ENCODE measurements at regions not wholly inside any gene's neighbourhood (a gene's known extent, or its start where the extent isn't known, plus 50 kb on each side); places are given as distances from the start of the nearest gene placed in this dataset.

DNA sequence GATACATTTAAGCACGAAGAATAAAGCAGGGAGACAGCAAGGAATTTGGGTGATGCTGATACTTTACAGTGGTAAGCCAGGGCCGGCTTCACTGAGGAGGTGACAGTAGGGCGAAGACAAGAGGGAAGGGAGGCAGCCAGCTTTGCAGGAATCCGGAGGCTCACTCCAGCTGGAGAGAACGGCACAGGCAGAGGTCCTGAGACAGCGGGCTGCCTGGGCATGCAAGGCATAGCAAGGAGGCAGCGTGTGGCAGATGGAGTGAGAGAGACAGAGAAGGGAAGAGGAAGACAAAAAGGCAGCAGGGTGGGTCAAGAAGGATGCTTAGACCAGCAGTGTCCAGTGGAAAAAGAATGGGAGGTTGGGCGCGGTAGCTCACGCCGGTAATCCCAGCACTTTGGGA, 83.2 kb upstream of the WASF3 start:
- peak overlapping the region in 1 of 10 donors; percentile 12 for H3K4me3 Mint-ChIP-seq
- no peaks in the 10 kb centered on the region for H3K36me3 Mint-ChIP-seq
- no peaks in the 10 kb centered on the region for H3K9me3 Mint-ChIP-seq
- no peak overlapping the region for H3K27ac Mint-ChIP-seq
- POLR2A ChIA-PET = no interaction called here
- peaks cover 0 to 3% (median 2%) of the 10 kb centered on the region in 5 donors for H3K27me3 Mint-ChIP-seq
- peaks cover 0 to 19% (median 12%) of the 10 kb centered on the region in 4 donors for H3K4me1 Mint-ChIP-seq
- no peak for DNase-seq
- no peak for ATAC-seq

DNA sequence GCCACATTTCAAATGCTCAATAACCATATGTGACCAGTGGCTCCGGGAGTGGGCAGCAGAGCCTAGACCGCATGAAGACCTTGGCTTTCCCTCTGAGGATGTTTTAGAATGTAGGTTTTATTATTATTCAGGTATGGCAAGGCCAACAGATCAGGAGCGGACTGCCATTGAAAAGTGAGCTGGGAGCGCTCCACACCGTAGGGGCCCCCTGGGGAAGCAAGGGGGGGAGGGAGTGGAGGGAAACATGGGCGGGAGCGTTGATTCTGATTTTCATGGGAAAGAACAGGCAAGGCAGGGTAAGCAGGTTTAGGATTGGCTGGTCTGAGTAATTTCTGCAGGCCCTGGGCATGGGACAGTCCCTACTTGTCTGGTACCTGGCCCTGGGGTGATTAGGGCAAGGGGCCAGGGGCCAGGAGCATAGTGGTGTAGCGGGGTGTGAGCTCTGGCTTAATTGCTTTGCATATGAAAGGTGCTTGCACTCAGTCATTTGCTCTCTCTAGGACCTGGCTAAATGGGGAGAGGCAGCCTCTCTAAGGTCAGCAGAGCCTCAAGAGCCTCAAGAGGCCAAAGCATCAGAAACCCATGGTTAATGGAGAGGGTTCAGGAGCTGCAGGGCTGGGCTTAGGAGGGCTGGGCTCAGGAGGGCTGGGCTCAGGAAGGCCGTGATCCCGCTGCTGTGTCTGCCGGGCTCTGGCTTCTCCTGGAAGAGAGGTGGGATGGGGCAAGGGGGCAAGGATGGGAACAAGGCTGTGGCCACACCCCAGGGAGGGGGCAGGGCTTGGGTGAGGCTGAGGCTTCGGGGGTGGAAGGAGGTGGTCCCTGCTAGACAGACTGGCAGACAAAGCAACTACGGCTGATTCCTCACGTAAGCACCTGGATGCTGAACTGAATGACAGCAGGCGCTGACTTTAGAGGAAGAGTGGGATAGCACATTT, 82.0 kb upstream of the WASF3 start:
- Mint-ChIP-seq H3K27me3 (peaks cover 0 to 3% (median 0%) of the 10 kb centered on the region in 5 donors), H3K4me1 (peaks cover 0 to 19% (median 12%) of the 10 kb centered on the region in 4 donors), H3K36me3 (no peaks in the 10 kb centered on the region), H3K9me3 (no peaks in the 10 kb centered on the region), H3K4me3 (peak overlapping the region in 5 of 10 donors; percentile 14 to 78 (median 73)), H3K27ac (peak overlapping the region in 1 of 10 donors; percentile 83)
- no peak for DNase-seq
- no peak for ATAC-seq
- POLR2A ChIA-PET = interaction anchor here (0.7 kb wide), 1 partner anchor 80 kb away, joined by 5 read pairs; no protein-coding TSS in a partner anchor

DNA sequence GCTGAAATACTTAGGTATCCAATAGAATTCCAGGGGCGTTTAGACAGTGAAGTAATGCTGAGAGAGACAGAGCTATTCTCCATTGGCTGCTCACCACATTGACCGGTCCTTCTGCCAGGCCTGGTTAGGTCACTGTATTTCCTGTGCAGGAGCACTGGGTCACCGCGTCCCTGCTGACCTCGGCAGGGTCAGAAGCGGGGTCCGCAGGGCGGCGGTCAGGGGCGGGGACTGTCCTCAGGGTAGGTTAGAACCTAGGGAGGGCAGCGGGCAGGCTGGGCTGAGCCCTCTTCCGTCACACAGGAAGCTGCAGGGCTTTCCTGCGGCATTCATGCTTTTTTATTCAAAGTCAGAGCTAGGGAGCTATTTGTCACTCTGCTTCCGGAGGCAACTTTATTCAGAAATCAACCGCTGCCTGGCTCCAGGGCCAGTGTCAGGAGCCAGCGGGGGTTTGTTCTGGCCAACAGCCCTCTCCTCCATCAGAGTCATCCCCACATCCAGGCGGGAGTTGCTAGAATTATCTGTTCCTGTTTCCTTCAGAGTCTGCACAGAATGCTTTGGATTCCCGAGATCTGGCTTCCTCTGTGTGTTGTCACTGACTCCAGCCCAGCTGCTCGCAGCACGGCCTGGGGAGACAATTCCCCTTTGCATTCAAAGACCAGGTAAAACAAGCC, 81.2 kb upstream of the WASF3 start:
- peak in 1 of 10 donors; percentile 10 for DNase-seq

DNA sequence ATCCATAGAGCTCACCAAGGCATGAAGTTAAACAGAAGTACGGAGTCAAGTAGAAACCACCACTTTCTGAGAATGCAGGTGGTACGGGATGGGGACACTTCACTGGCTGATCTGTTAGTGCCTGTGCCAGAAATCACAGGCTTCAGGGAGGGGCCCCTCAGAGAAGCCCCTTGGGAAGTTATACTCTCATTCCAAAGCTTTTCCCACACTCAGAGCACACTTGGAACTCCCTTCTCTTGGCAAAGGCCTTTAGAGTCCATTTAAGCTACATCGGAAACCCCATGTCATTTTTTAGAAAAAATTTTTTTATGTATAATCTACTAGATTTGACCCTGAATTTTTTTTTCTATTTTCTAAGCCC, 80.7 kb upstream of the WASF3 start:
- H3K27me3 Mint-ChIP-seq = peaks cover 0 to 3% (median 0%) of the 10 kb centered on the region in 5 donors
- H3K36me3 Mint-ChIP-seq = no peaks in the 10 kb centered on the region
- H3K9me3 Mint-ChIP-seq = no peaks in the 10 kb centered on the region
- ATAC-seq (no peak), DNase-seq (no peak)
- H3K27ac Mint-ChIP-seq = peak overlapping the region in 1 of 10 donors; percentile 21
- peak overlapping the region in 9 of 10 donors; percentile 20 to 78 (median 67) for H3K4me3 Mint-ChIP-seq
- POLR2A ChIA-PET = no interaction called here
- H3K4me1 Mint-ChIP-seq = peaks cover 0 to 19% (median 12%) of the 10 kb centered on the region in 4 donors

More for the DNA sequence above, 81.2 kb upstream of the WASF3 start:
- H3K27ac Mint-ChIP-seq = peak overlapping the region in 2 of 10 donors; percentile 47 to 76
- POLR2A ChIA-PET = no interaction called here
- no peaks in the 10 kb centered on the region for H3K36me3 Mint-ChIP-seq
- ATAC-seq = no peak
- H3K9me3 Mint-ChIP-seq = no peaks in the 10 kb centered on the region
- H3K27me3 Mint-ChIP-seq = peaks cover 0 to 3% (median 0%) of the 10 kb centered on the region in 5 donors
- peak overlapping the region in 9 of 10 donors; percentile 7 to 78 (median 67) for H3K4me3 Mint-ChIP-seq
- peaks cover 0 to 19% (median 12%) of the 10 kb centered on the region in 4 donors for H3K4me1 Mint-ChIP-seq

DNA sequence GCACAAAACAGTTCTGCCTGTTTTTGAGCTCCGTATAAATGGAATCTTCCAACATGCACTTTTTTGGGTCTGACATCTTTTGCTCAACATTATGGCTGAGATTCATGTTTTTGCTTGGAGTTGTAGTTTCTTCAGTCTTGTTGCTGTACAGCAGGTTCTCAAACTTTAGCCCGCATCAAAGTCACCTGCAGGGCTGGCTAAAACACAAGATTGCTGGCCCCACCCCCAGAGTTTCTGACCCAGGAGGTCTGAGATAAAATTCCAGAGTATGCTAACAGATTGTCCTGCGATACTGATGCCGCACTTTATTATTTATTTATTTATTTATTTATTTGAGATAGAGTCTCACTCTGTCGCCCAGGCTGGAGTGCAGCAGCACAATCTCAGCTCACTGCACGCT, 79.8 kb upstream of the WASF3 start:
- no peak for ATAC-seq
- H3K36me3 Mint-ChIP-seq = no peaks in the 10 kb centered on the region
- DNase-seq = no peak
- POLR2A ChIA-PET = no interaction called here
- H3K4me3 Mint-ChIP-seq = no peak overlapping the region
- peaks cover 2 to 24% (median 16%) of the 10 kb centered on the region in 4 donors for H3K4me1 Mint-ChIP-seq
- H3K27me3 Mint-ChIP-seq = peaks cover 0 to 3% (median 0%) of the 10 kb centered on the region in 5 donors
- H3K9me3 Mint-ChIP-seq = no peaks in the 10 kb centered on the region
- H3K27ac Mint-ChIP-seq = no peak overlapping the region

DNA sequence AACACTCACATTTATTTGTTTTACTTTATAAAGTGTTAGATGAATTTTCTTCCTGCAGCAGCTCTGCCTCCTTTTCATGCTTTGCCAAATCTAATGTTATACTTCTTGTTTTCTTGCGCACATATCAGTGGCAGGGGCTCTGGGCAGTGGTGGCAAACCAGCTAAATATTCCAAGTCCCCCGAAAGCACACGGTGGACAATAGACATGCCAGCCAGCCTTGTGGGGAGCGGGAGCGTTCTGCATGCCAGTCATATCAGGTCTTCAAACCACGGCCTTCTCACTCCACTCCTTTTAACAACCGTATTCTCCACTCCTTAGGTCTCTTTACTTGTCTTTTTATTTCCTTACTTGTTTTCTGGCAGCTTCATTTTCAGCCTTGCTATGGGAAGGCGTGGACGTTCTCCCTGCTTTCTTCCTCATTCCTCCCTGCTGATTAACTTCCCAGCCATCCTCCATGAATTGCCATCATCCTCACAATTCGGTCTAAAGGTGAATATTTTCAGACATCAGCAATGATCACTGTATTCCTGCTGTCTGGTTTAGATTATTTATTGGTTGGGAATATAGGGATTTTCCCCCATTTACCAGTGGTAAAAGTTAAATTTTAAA, 77.1 kb upstream of the WASF3 start:
- POLR2A ChIA-PET = no interaction called here

DNA sequence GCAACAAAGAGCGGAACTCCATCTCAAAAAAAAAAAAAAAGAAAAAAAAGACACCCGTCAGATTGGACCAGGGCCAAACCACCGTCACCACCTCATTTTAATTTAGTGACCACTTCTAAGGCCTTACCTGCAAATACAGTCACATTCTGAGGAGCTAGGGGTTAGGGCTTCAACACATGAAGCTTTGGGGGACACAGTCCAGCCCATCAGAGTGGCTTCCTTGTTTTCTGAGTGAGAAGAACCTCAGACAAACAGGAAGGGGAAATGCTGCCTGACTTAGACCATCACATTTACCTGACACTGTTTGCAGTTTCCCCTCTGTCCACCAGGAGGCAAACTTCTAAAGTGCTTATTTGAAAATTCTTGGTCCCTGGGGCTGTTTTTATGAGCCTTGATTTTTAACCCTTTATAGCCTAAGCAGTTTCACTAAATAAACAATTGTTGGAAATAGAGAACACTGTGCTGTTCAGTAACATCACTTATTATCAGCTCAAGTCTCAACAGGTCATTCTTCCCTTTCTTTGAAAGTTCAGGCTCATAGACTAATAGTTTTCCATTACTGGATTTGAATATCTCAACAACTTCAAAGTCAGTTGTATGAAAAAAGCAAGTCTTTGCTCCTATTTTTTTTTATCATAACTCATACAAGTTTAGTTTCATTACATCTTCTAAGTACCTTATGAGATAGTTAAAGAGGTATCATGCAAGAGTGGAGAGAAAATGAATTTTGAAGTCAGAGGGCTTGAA, 74.9 kb upstream of the WASF3 start:
- H3K27me3 Mint-ChIP-seq = peaks cover 0 to 2% (median 0%) of the 10 kb centered on the region in 5 donors
- no peaks in the 10 kb centered on the region for H3K9me3 Mint-ChIP-seq
- DNase-seq (peak; percentile 50 to 91 (median 83)), ATAC-seq (peak; percentile 98 to 99)
- H3K36me3 Mint-ChIP-seq = no peaks in the 10 kb centered on the region
- H3K4me3 Mint-ChIP-seq = peak overlapping the region in 9 of 10 donors; percentile 26 to 84 (median 61)
- H3K27ac Mint-ChIP-seq = peak overlapping the region; percentile 62 to 95 (median 82)
- peaks cover 7 to 20% (median 9%) of the 10 kb centered on the region in 4 donors for H3K4me1 Mint-ChIP-seq
- POLR2A ChIA-PET = interaction anchor here (0.7 to 1.5 kb wide), 2 partner anchors 297 to 298 kb away, joined by 4 read pairs; no protein-coding TSS in a partner anchor

More for the DNA sequence above, 77.1 kb upstream of the WASF3 start:
- DNase-seq (no peak), ATAC-seq (no peak)
- peaks cover 0 to 2% (median 0%) of the 10 kb centered on the region in 5 donors for H3K27me3 Mint-ChIP-seq
- H3K4me1 Mint-ChIP-seq = peaks cover 4 to 30% (median 26%) of the 10 kb centered on the region in 4 donors
- no peak overlapping the region for H3K27ac Mint-ChIP-seq
- no peak overlapping the region for H3K4me3 Mint-ChIP-seq
- no peaks in the 10 kb centered on the region for H3K36me3 Mint-ChIP-seq
- H3K9me3 Mint-ChIP-seq = no peaks in the 10 kb centered on the region

DNA sequence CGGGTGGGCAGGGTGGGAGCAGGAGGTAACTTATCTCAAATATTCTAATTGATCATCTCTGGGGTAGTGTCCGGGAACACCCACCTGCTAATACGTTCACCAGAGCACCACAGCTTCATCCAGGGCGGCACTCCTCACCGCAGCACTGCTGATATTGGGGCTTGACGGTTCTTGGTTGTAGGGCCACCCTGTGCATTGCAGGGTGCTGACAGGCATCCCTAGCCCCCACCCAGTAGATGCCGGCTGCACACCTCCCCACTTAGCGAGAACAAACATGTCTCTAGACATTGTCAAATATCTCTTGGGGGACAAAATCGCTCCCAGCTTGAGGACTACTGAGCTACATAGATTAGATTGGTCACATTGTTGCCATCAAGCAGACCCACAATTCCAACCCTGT, 73.9 kb upstream of the WASF3 start:
- peaks cover 0 to 2% (median 0%) of the 10 kb centered on the region in 5 donors for H3K27me3 Mint-ChIP-seq
- H3K4me1 Mint-ChIP-seq = peaks cover 7 to 20% (median 9%) of the 10 kb centered on the region in 4 donors
- H3K36me3 Mint-ChIP-seq = no peaks in the 10 kb centered on the region
- peak overlapping the region in 1 of 10 donors; percentile 53 for H3K27ac Mint-ChIP-seq
- H3K9me3 Mint-ChIP-seq = no peaks in the 10 kb centered on the region
- peak overlapping the region in 1 of 10 donors; percentile 36 for H3K4me3 Mint-ChIP-seq
- no peak for DNase-seq
- POLR2A ChIA-PET = interaction anchor here (1.0 kb wide), 1 partner anchor 262 kb away, joined by 3 read pairs; no protein-coding TSS in a partner anchor
- no peak for ATAC-seq

DNA sequence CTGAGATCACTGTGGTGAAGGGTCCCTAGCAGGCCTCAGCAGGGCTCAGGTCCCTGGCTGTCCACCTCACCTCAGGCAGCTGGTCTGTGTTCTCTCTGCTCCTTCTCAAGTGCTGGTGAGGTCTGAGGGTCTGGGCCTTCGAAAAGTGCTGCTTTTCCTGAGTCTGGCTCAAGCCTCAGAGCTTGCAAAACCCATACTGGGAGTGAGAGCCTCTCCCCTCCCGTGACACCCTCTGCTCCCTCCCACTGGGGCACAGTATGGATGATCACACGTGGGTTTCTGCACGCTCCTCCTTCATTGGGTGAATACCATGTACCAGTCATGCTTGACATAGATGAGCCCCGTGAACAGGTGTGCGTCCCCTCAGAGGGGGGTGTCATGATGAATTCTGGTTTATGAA, 73.3 kb upstream of the WASF3 start:
- no peak for DNase-seq
- Mint-ChIP-seq H3K27me3 (peaks cover 0 to 2% (median 0%) of the 10 kb centered on the region in 5 donors), H3K36me3 (no peaks in the 10 kb centered on the region), H3K4me3 (no peak overlapping the region), H3K27ac (no peak overlapping the region), H3K9me3 (no peaks in the 10 kb centered on the region), H3K4me1 (peaks cover 7 to 20% (median 9%) of the 10 kb centered on the region in 4 donors)
- POLR2A ChIA-PET = interaction anchor here (1.0 kb wide), 1 partner anchor 263 kb away, joined by 3 read pairs; no protein-coding TSS in a partner anchor
- no peak for ATAC-seq

DNA sequence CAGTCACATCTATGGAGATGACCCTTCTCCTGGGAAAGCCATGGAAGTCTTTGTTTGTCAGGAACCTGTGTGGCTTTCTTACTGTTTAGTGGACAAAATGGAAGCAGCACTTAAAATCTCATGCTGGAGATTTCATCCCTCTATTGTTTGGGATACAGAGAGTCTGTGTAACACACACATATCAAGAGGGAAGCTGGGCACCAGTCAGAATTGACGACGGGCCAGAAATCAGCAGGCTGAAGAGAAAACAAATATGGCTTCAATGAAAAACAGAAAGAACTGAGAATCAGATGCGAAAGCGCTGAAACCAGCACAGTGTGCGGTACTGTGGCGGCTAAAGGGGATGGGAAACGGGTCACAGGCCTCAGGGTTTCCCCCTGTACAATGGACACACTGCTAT, 72.2 kb upstream of the WASF3 start:
- ATAC-seq (no peak), DNase-seq (no peak)
- H3K27ac Mint-ChIP-seq = no peak overlapping the region
- POLR2A ChIA-PET = no interaction called here
- H3K4me3 Mint-ChIP-seq = no peak overlapping the region
- H3K4me1 Mint-ChIP-seq = peaks cover 7 to 20% (median 9%) of the 10 kb centered on the region in 4 donors
- no peaks in the 10 kb centered on the region for H3K9me3 Mint-ChIP-seq
- H3K27me3 Mint-ChIP-seq = peaks cover 0 to 7% (median 3%) of the 10 kb centered on the region in 5 donors
- no peaks in the 10 kb centered on the region for H3K36me3 Mint-ChIP-seq

DNA sequence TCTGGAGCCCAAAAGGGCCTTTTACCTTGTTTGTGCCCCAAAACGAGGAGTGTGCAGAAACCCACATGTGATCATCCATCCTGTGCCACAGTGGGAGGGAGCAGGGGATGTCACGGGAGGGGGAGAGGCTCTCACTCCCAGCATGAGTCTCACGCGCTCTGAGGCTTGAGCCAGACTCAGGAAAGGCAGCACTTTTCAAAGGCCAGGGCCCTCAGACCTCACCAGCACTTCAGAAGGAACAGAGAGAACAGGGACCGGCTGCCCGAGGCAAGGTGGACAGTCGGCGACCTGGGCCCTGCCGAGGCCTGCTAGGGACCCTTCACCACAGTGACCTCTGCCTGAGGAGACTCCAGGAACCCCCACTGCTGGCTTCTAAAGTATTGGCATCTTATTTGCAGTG, 71.7 kb upstream of the WASF3 start:
- POLR2A ChIA-PET = no interaction called here
- H3K4me1 Mint-ChIP-seq = peaks cover 7 to 20% (median 9%) of the 10 kb centered on the region in 4 donors
- ATAC-seq = no peak
- H3K27ac Mint-ChIP-seq = no peak overlapping the region
- H3K27me3 Mint-ChIP-seq = peaks cover 0 to 11% (median 7%) of the 10 kb centered on the region in 5 donors
- no peak for DNase-seq
- H3K4me3 Mint-ChIP-seq = no peak overlapping the region
- H3K36me3 Mint-ChIP-seq = no peaks in the 10 kb centered on the region
- no peaks in the 10 kb centered on the region for H3K9me3 Mint-ChIP-seq

DNA sequence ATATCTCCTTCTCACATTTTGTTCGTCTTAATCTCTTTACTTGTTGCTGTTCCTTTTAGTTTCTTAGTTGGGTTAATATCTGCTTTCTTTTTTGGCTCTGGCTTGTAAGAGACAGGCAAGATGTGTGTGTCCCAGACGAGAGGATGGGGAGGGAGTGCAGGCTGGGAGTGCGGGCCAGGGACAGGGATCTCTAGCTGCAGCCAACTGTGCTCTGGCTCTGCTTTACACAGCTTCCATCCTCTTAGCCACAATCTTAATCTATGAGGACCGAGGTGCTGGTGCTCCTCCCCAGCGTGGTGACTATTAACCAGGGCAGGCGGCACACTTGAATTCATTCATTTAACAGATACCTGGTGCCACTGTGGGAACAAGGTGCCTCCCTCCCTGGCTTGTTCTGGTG, 70.9 kb upstream of the WASF3 start:
- H3K9me3 Mint-ChIP-seq = no peaks in the 10 kb centered on the region
- DNase-seq (no peak), ATAC-seq (no peak)
- peaks cover 0 to 18% (median 9%) of the 10 kb centered on the region in 5 donors for H3K27me3 Mint-ChIP-seq
- H3K27ac Mint-ChIP-seq = peak overlapping the region in 4 of 10 donors; percentile 35 to 88 (median 60)
- POLR2A ChIA-PET = no interaction called here
- no peaks in the 10 kb centered on the region for H3K36me3 Mint-ChIP-seq
- peaks cover 7 to 20% (median 9%) of the 10 kb centered on the region in 4 donors for H3K4me1 Mint-ChIP-seq
- H3K4me3 Mint-ChIP-seq = no peak overlapping the region

Data from naive thymus-derived CD8-positive, alpha-beta T cell (primary cell).